ENCODE measurements at regions not wholly inside any gene's neighbourhood (a gene's known extent, or its start where the extent isn't known, plus 50 kb on each side); places are given as distances from the start of the nearest gene placed in this dataset.

GRCh38 chr11:77524539-77524938, 50.6 kb upstream of the PAK1 start:
- Histone ChIP-seq H2AFZ (no peak overlapping the region), H3K36me3 (ENCODE audit: low read depth) (no peaks in the 10 kb centered on the region), H3K9me2 (ENCODE audit: insufficient read depth) (no peaks in the 10 kb centered on the region; the same call in 1 of the 2 replicates), H3K9me3 (ENCODE audit: insufficient read depth, low read depth) (no peaks in the 10 kb centered on the region), H3K27ac (no peak overlapping the region), H3F3A (ENCODE audit: insufficient read depth, low read depth) (no peaks in the 10 kb centered on the region), H3K4me3 (no peak overlapping the region), H3K27me3 (ENCODE audit: insufficient read depth, low read depth) (no peaks in the 10 kb centered on the region), H3K4me1 (replicated peaks; ENCODE audit: insufficient read depth) (no peaks in the 10 kb centered on the region), H4K20me1 (ENCODE audit: insufficient read depth) (no peaks in the 10 kb centered on the region), H3K4me2 (no peak overlapping the region), H3K79me2 (ENCODE audit: low read depth) (no peaks in the 10 kb centered on the region)
- intact Hi-C loops (cut with micrococcal nuclease; ENCODE audit: unreplicated experiment): no loop called here
- ChIA-PET CTCF (interaction anchor here (0.6 kb wide), 1 partner anchor 307 kb away, joined by 3 read pairs; no protein-coding TSS in a partner anchor), POLR2A (ENCODE audit: unreplicated experiment) (no interaction called here)
- no peak for TF ChIP-seq CTCF (conservative IDR thresholded peaks at IDR 0.05)
- no peak for TF ChIP-seq EZH2 (IDR thresholded peaks at IDR 0.05; ENCODE audit: low read depth)
- no TSS peak for BruUV-seq (replicated peaks)
- no peak for DNase-seq

- BruUV-seq (replicated peaks): no TSS peak
- no peak for TF ChIP-seq CTCF (conservative IDR thresholded peaks at IDR 0.05)
- no peak for TF ChIP-seq EZH2 (IDR thresholded peaks at IDR 0.05; ENCODE audit: low read depth)
- H3K9me3 ChIP-seq (ENCODE audit: insufficient read depth, low read depth): no peaks in the 10 kb centered on the region
- no peaks in the 10 kb centered on the region for H3K36me3 ChIP-seq (ENCODE audit: low read depth)
- intact Hi-C loops (cut with micrococcal nuclease; ENCODE audit: unreplicated experiment): no loop called here
- ChIA-PET POLR2A (ENCODE audit: unreplicated experiment) (no interaction called here), CTCF (no interaction called here)
- no peak overlapping the region for H3K27ac ChIP-seq
- no peaks in the 10 kb centered on the region for H3F3A ChIP-seq (ENCODE audit: insufficient read depth, low read depth)
- H2AFZ ChIP-seq: no peak overlapping the region
- H3K79me2 ChIP-seq (ENCODE audit: low read depth): no peaks in the 10 kb centered on the region
- no peak overlapping the region for H3K4me2 ChIP-seq
- no peaks in the 10 kb centered on the region for H3K27me3 ChIP-seq (ENCODE audit: insufficient read depth, low read depth)
- no peaks in the 10 kb centered on the region; the same call in 1 of the 2 replicates for H3K9me2 ChIP-seq (ENCODE audit: insufficient read depth)
- H4K20me1 ChIP-seq (ENCODE audit: insufficient read depth): no peaks in the 10 kb centered on the region
- H3K4me1 ChIP-seq (replicated peaks; ENCODE audit: insufficient read depth): no peaks in the 10 kb centered on the region
- no peak overlapping the region for H3K4me3 ChIP-seq
- no peak for DNase-seq
Measured at GRCh38 chr11:77523712-77524111, 49.8 kb upstream of the PAK1 start.
